Ishikawa (cell line): ENCODE measurements at regions not wholly inside any gene's neighbourhood (a gene's known extent, or its start where the extent isn't known, plus 50 kb on each side); places are given as distances from the start of the nearest gene placed in this dataset.

Source experiments
- CEBPB ChIP-seq: IDR thresholded peaks from 2 replicates; pipeline ENCODE4 v1.6.1; 2012
- CREB1 ChIP-seq: IDR thresholded peaks from 2 replicates; pipeline ENCODE4 v1.6.1; 2012; ENCODE audit warnings: low read depth
- EGR1 ChIP-seq: IDR thresholded peaks from 2 replicates; pipeline ENCODE4 v1.6.1; 2012
- EP300 ChIP-seq: IDR thresholded peaks from 2 replicates; pipeline ENCODE4 v1.6.1; 2012; ENCODE audit warnings: borderline replicate concordance
- FOXM1 ChIP-seq: IDR thresholded peaks from 2 replicates; pipeline ENCODE4 v1.6.1; 2012; ENCODE audit warnings: low read depth, borderline replicate concordance
- NFIC ChIP-seq: IDR thresholded peaks from 2 replicates; pipeline ENCODE4 v1.6.1; 2012
- RAD21 ChIP-seq: IDR thresholded peaks from 2 replicates; pipeline ENCODE4 v1.6.1; 2012; ENCODE audit warnings: low read depth
- TAF1 ChIP-seq: IDR thresholded peaks from 2 replicates; pipeline ENCODE4 v1.6.1; 2012; ENCODE audit warnings: low read depth, mild to moderate bottlenecking
- TEAD4 ChIP-seq: IDR thresholded peaks from 2 replicates; pipeline ENCODE4 v1.6.1; 2012
- YY1 ChIP-seq: IDR thresholded peaks from 2 replicates; pipeline ENCODE4 v1.6.1; 2012; ENCODE audit warnings: low read depth
- ZBTB7A ChIP-seq: IDR thresholded peaks from 2 replicates; pipeline ENCODE4 v1.6.1; 2012; ENCODE audit warnings: low read depth
- TF ChIP-seq, protein P1 (sequence below): IDR thresholded peaks from 2 replicates; pipeline ENCODE4 v1.6.1; 2012
- TF ChIP-seq, protein P2 (sequence below): IDR thresholded peaks from 2 replicates; pipeline ENCODE4 v1.6.1; 2012; ENCODE audit warnings: low read depth, mild to moderate bottlenecking
- TF ChIP-seq, protein P3 (sequence below): IDR thresholded peaks from 2 replicates; pipeline ENCODE4 v1.6.1; 2012

DNA sequence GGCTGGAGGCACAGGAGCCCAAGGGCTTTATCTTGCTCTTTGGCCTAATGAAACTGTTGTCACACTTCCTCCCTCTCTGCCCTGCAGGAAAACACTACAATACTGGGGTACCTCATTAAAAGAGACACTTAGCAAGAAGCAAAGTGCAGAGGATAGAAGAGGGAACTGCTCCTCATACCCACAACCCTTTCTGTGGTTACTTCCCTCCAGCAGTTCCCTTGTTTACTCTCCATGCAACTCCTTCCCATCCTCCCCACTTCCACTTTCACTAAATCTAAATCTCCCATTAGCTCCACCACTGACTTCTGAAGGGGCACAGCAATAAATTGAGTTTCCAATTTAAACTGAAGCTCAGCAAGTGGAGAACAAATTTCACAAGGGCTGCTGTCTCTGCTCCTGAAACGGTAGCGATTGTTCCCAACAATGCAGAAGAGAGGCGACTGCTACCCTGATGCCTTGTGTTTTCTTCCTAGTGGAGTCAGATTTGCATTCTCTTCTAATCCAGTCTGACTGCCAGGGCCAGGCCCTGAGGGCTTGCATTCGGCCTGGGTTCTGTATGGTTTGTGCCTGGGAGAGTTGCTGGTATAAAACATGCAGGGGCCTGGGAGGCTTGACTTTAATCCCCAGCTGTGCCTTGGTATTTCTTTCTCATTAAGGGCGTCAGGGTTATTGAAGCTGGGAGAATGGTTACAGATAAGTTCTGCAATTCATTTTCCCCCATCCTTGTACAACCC is 454.7 kb downstream of the TFAP2B start:
- TF ChIP-seq CREB1 (no peak), EP300 (no peak), EGR1 (no peak), TAF1 (no peak), RAD21 (no peak), YY1 (no peak), ZBTB7A (no peak), TEAD4 (no peak), NFIC (no peak), FOXM1 (no peak), CEBPB (no peak)
- TF ChIP-seq, protein P1, sequence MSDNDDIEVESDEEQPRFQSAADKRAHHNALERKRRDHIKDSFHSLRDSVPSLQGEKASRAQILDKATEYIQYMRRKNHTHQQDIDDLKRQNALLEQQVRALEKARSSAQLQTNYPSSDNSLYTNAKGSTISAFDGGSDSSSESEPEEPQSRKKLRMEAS = no peak
- TF ChIP-seq, protein P2, sequence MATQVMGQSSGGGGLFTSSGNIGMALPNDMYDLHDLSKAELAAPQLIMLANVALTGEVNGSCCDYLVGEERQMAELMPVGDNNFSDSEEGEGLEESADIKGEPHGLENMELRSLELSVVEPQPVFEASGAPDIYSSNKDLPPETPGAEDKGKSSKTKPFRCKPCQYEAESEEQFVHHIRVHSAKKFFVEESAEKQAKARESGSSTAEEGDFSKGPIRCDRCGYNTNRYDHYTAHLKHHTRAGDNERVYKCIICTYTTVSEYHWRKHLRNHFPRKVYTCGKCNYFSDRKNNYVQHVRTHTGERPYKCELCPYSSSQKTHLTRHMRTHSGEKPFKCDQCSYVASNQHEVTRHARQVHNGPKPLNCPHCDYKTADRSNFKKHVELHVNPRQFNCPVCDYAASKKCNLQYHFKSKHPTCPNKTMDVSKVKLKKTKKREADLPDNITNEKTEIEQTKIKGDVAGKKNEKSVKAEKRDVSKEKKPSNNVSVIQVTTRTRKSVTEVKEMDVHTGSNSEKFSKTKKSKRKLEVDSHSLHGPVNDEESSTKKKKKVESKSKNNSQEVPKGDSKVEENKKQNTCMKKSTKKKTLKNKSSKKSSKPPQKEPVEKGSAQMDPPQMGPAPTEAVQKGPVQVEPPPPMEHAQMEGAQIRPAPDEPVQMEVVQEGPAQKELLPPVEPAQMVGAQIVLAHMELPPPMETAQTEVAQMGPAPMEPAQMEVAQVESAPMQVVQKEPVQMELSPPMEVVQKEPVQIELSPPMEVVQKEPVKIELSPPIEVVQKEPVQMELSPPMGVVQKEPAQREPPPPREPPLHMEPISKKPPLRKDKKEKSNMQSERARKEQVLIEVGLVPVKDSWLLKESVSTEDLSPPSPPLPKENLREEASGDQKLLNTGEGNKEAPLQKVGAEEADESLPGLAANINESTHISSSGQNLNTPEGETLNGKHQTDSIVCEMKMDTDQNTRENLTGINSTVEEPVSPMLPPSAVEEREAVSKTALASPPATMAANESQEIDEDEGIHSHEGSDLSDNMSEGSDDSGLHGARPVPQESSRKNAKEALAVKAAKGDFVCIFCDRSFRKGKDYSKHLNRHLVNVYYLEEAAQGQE = no peak
- TF ChIP-seq, protein P3, sequence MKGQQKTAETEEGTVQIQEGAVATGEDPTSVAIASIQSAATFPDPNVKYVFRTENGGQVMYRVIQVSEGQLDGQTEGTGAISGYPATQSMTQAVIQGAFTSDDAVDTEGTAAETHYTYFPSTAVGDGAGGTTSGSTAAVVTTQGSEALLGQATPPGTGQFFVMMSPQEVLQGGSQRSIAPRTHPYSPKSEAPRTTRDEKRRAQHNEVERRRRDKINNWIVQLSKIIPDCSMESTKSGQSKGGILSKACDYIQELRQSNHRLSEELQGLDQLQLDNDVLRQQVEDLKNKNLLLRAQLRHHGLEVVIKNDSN = no peak
